ENCODE measurements at regions not wholly inside any gene's neighbourhood (a gene's known extent, or its start where the extent isn't known, plus 50 kb on each side); places are given as distances from the start of the nearest gene placed in this dataset.

- no peak for DNase-seq
These were observed 608.9 kb downstream of the IRX1 start for GRCh38 chr5:4204276-4205141.

GRCh38 chr5:4205398-4205797 is 609.8 kb downstream of the IRX1 start:
- DNase-seq, result no peak

GRCh38 chr5:4206127-4206526 is 610.5 kb downstream of the IRX1 start:
- DNase-seq, result no peak

GRCh38 chr5:4207486-4207885 is 611.9 kb downstream of the IRX1 start:
- DNase-seq, result no peak

GRCh38 chr5:4208537-4208936 is 612.9 kb downstream of the IRX1 start:
- no peak for DNase-seq

- DNase-seq, result no peak
These were observed 613.4 kb downstream of the IRX1 start for GRCh38 chr5:4208996-4209395.

GRCh38 chr5:4212071-4212739 is 616.6 kb downstream of the IRX1 start:
- no peak for DNase-seq

- no peak for DNase-seq
These were observed 617.6 kb downstream of the IRX1 start for GRCh38 chr5:4212981-4213819.

- DNase-seq, result no peak
These were observed 619.5 kb downstream of the IRX1 start for GRCh38 chr5:4215143-4215542.

GRCh38 chr5:4216142-4216541 is 620.5 kb downstream of the IRX1 start:
- DNase-seq, result no peak

GRCh38 chr5:4220016-4220415 is 624.4 kb downstream of the IRX1 start:
- DNase-seq, result no peak

- no peak for DNase-seq
These were observed 625.4 kb downstream of the IRX1 start for GRCh38 chr5:4221048-4221447.

GRCh38 chr5:4222147-4222546 is 626.5 kb downstream of the IRX1 start:
- no peak for DNase-seq

GRCh38 chr5:4222821-4223220 is 627.2 kb downstream of the IRX1 start:
- no peak for DNase-seq

GRCh38 chr5:4225741-4226140 is 630.1 kb downstream of the IRX1 start:
- no peak for DNase-seq

- DNase-seq, result no peak
These were observed 630.9 kb downstream of the IRX1 start for GRCh38 chr5:4226565-4226964.

- no peak for DNase-seq
These were observed 633.1 kb downstream of the IRX1 start for GRCh38 chr5:4228708-4229107.

- DNase-seq, result no peak
These were observed 634.0 kb downstream of the IRX1 start for GRCh38 chr5:4229414-4230292.

GRCh38 chr5:4230471-4230785 is 634.8 kb downstream of the IRX1 start:
- no peak for DNase-seq

GRCh38 chr5:4230786-4231641 is 635.4 kb downstream of the IRX1 start:
- no peak for DNase-seq

GRCh38 chr5:4232084-4232483 is 636.5 kb downstream of the IRX1 start:
- DNase-seq, result no peak

- DNase-seq, result no peak
These were observed 638.0 kb downstream of the IRX1 start for GRCh38 chr5:4233671-4234070.

All from activated CD4-positive, CD25-positive, alpha-beta regulatory T cell treated with anti-CD3 and anti-CD28 coated beads, Interleukin-2, amount 50 U/mL, for 72 hours (primary cell).